HFFc6 (cell line): ENCODE measurements at regions not wholly inside any gene's neighbourhood (a gene's known extent, or its start where the extent isn't known, plus 50 kb on each side); places are given as distances from the start of the nearest gene placed in this dataset.

Experiments
- DNase-seq: peaks from one replicate; pipeline ENCODE4 v3.0.0-alpha.2; 2018
- H3K27ac Mint-ChIP-seq: 2 replicates; pipeline ENCODE4 v1.8.0; 2020; ENCODE audit warnings: mild to moderate bottlenecking, mixed read lengths
- H3K27me3 Mint-ChIP-seq: 2 replicates; pipeline ENCODE4 v1.8.0; 2021; ENCODE audit warnings: mild to moderate bottlenecking, moderate library complexity, mixed read lengths; ENCODE audit not compliant: insufficient read depth
- H3K36me3 Mint-ChIP-seq: 2 replicates; pipeline ENCODE4 v1.8.0; 2021; ENCODE audit warnings: low read depth, mixed read lengths
- H3K4me1 Mint-ChIP-seq: 2 replicates; pipeline ENCODE4 v1.8.0; 2020; ENCODE audit warnings: low read depth, mixed read lengths
- H3K4me3 Mint-ChIP-seq: 2 replicates; pipeline ENCODE4 v1.8.0; 2020; ENCODE audit warnings: mild to moderate bottlenecking, moderate library complexity, mixed read lengths
- H3K9me3 Mint-ChIP-seq: 2 replicates; pipeline ENCODE4 v1.8.0; 2020; ENCODE audit warnings: mild to moderate bottlenecking, mixed read lengths
- CTCF ChIP-seq: fragments of 200-600 bp; sonication (generic); IDR thresholded peaks from 2 replicates; pipeline ENCODE4 v1.5.0; 2021; ENCODE audit warnings: antibody characterized with exemption, mild to moderate bottlenecking

- Mint-ChIP-seq H3K27me3 (no peaks in the 10 kb centered on the region), H3K4me3 (no peak overlapping the region), H3K9me3 (no peaks in the 10 kb centered on the region; the same call in none of the 2 replicates), H3K4me1 (no peaks in the 10 kb centered on the region), H3K27ac (no peak overlapping the region), H3K36me3 (no peaks in the 10 kb centered on the region)
- no peak for TF ChIP-seq CTCF
- DNase-seq, result no peak
Observed at GRCh38 chr7:51797371-51797770, 480.8 kb upstream of the COBL start.

GRCh38 chr7:51792796-51793195, 476.2 kb upstream of the COBL start:
- no peak for TF ChIP-seq CTCF
- Mint-ChIP-seq H3K4me3 (no peak overlapping the region), H3K27ac (no peak overlapping the region), H3K27me3 (no peaks in the 10 kb centered on the region), H3K36me3 (no peaks in the 10 kb centered on the region), H3K9me3 (peaks cover 5% of the 10 kb centered on the region), H3K4me1 (no peaks in the 10 kb centered on the region)
- DNase-seq, result no peak

- DNase-seq, result no peak
- no peaks in the 10 kb centered on the region for H3K27me3 Mint-ChIP-seq
- no peak for TF ChIP-seq CTCF
- no peaks in the 10 kb centered on the region for H3K36me3 Mint-ChIP-seq
- no peak overlapping the region for H3K4me3 Mint-ChIP-seq
- no peak overlapping the region for H3K27ac Mint-ChIP-seq
- no peaks in the 10 kb centered on the region for H3K4me1 Mint-ChIP-seq
- H3K9me3 Mint-ChIP-seq, result peaks cover 15% of the 10 kb centered on the region
Observed at GRCh38 chr7:51789489-51789888, 472.9 kb upstream of the COBL start.

- H3K4me3 Mint-ChIP-seq, result no peak overlapping the region
- no peaks in the 10 kb centered on the region for H3K36me3 Mint-ChIP-seq
- H3K27ac Mint-ChIP-seq, result no peak overlapping the region
- H3K9me3 Mint-ChIP-seq, result peaks cover 36% of the 10 kb centered on the region
- no peak for TF ChIP-seq CTCF
- no peaks in the 10 kb centered on the region for H3K27me3 Mint-ChIP-seq
- DNase-seq, result no peak
- H3K4me1 Mint-ChIP-seq, result no peaks in the 10 kb centered on the region
Observed at GRCh38 chr7:51786284-51786683, 469.7 kb upstream of the COBL start.

- Mint-ChIP-seq H3K4me3 (no peak overlapping the region), H3K27ac (no peak overlapping the region), H3K4me1 (no peaks in the 10 kb centered on the region), H3K27me3 (no peaks in the 10 kb centered on the region), H3K36me3 (0 out of 2 replicates have a peak, but pooled peaks cover 3% of the 10 kb centered on the region), H3K9me3 (peaks cover 40% of the 10 kb centered on the region)
- TF ChIP-seq CTCF, result no peak
- DNase-seq, result no peak
Observed at GRCh38 chr7:51785876-51786275, 469.3 kb upstream of the COBL start.

GRCh38 chr7:51785171-51785570, 468.6 kb upstream of the COBL start:
- no peak for TF ChIP-seq CTCF
- H3K36me3 Mint-ChIP-seq, result 0 out of 2 replicates have a peak, but pooled peaks cover 7% of the 10 kb centered on the region
- H3K27me3 Mint-ChIP-seq, result no peaks in the 10 kb centered on the region
- no peaks in the 10 kb centered on the region for H3K4me1 Mint-ChIP-seq
- no peak for DNase-seq
- H3K27ac Mint-ChIP-seq, result no peak overlapping the region
- H3K9me3 Mint-ChIP-seq, result peaks cover 45% of the 10 kb centered on the region
- H3K4me3 Mint-ChIP-seq, result no peak overlapping the region
